Mesothelial cell of epicardium (in vitro differentiated cells): ENCODE measurements at regions not wholly inside any gene's neighbourhood (a gene's known extent, or its start where the extent isn't known, plus 50 kb on each side); places are given as distances from the start of the nearest gene placed in this dataset.

Experiments used
- DNase-seq, 2 experiments: peaks; one replicate each; pipeline ENCODE4 v3.0.0; 2021; ENCODE audit warnings: low spot score in 2 of 2; ENCODE audit not compliant: unreplicated experiment in 2 of 2
- H3K27ac Mint-ChIP-seq: 2 replicates; pipeline ENCODE4 v1.8.0; 2021; ENCODE audit warnings: mixed read lengths
- H3K27me3 Mint-ChIP-seq: 2 replicates; pipeline ENCODE4 v1.8.0; 2021; ENCODE audit warnings: low read depth, mixed read lengths
- H3K36me3 Mint-ChIP-seq: 2 replicates; pipeline ENCODE4 v1.8.0; 2021; ENCODE audit warnings: mixed read lengths
- H3K4me1 Mint-ChIP-seq: 2 replicates; pipeline ENCODE4 v1.8.0; 2021; ENCODE audit warnings: mixed read lengths
- H3K4me3 Mint-ChIP-seq: 2 replicates; pipeline ENCODE4 v1.8.0; 2021; ENCODE audit warnings: mild to moderate bottlenecking, moderate library complexity, mixed read lengths
- H3K9me3 Mint-ChIP-seq: 2 replicates; pipeline ENCODE4 v1.8.0; 2021; ENCODE audit warnings: mixed read lengths
- CTCF ChIP-seq: fragments of 200-600 bp; sonication (generic); IDR thresholded peaks from one replicate; pipeline ENCODE4 v1.5.0; 2021; ENCODE audit warnings: antibody characterized with exemption; ENCODE audit not compliant: unreplicated experiment

GRCh38 chr7:106423821-106424475 lies 139.2 kb upstream of the NAMPT start:
- H3K9me3 Mint-ChIP-seq: no peaks in the 10 kb centered on the region
- H3K27me3 Mint-ChIP-seq: no peaks in the 10 kb centered on the region
- no peak for TF ChIP-seq CTCF
- no peaks in the 10 kb centered on the region for H3K36me3 Mint-ChIP-seq
- peaks cover 22% of the 10 kb centered on the region for H3K4me1 Mint-ChIP-seq
- DNase-seq: no peak
- no peak overlapping the region for H3K27ac Mint-ChIP-seq
- H3K4me3 Mint-ChIP-seq: no peak overlapping the region

- Mint-ChIP-seq H3K27ac (no peak overlapping the region), H3K4me1 (peaks cover 28% of the 10 kb centered on the region), H3K4me3 (no peak overlapping the region), H3K9me3 (no peaks in the 10 kb centered on the region), H3K36me3 (no peaks in the 10 kb centered on the region), H3K27me3 (no peaks in the 10 kb centered on the region)
- no peak for TF ChIP-seq CTCF
- DNase-seq: no peak
Measured at GRCh38 chr7:106423111-106423510, 138.3 kb upstream of the NAMPT start.

- no peak overlapping the region for H3K4me3 Mint-ChIP-seq
- peaks cover 28% of the 10 kb centered on the region for H3K4me1 Mint-ChIP-seq
- H3K9me3 Mint-ChIP-seq: peaks cover 6% of the 10 kb centered on the region
- H3K27ac Mint-ChIP-seq: peak overlapping the region; percentile 71
- H3K36me3 Mint-ChIP-seq: peaks cover 5% of the 10 kb centered on the region
- TF ChIP-seq CTCF: no peak
- DNase-seq: no peak
- no peaks in the 10 kb centered on the region for H3K27me3 Mint-ChIP-seq
Measured at GRCh38 chr7:106421181-106421762, 136.5 kb upstream of the NAMPT start.

GRCh38 chr7:106420736-106421135 lies 136.0 kb upstream of the NAMPT start:
- H3K27me3 Mint-ChIP-seq: no peaks in the 10 kb centered on the region
- peaks cover 6% of the 10 kb centered on the region for H3K36me3 Mint-ChIP-seq
- H3K4me1 Mint-ChIP-seq: peaks cover 28% of the 10 kb centered on the region
- H3K4me3 Mint-ChIP-seq: no peak overlapping the region
- no peak for TF ChIP-seq CTCF
- peak overlapping the region; percentile 71 for H3K27ac Mint-ChIP-seq
- H3K9me3 Mint-ChIP-seq: peaks cover 9% of the 10 kb centered on the region
- DNase-seq: no peak

GRCh38 chr7:106420210-106420609 lies 135.4 kb upstream of the NAMPT start:
- peaks cover 14% of the 10 kb centered on the region for H3K9me3 Mint-ChIP-seq
- TF ChIP-seq CTCF: no peak
- H3K4me1 Mint-ChIP-seq: peaks cover 25% of the 10 kb centered on the region
- no peak for DNase-seq
- no peak overlapping the region for H3K4me3 Mint-ChIP-seq
- H3K27me3 Mint-ChIP-seq: no peaks in the 10 kb centered on the region
- peaks cover 6% of the 10 kb centered on the region for H3K36me3 Mint-ChIP-seq
- no peak overlapping the region for H3K27ac Mint-ChIP-seq
